Activated naive CD4-positive, alpha-beta T cell treated with anti-CD3 and anti-CD28 coated beads, Interleukin-2, amount 50 U/mL, for 24 hours (primary cell): ENCODE measurements at regions not wholly inside any gene's neighbourhood (a gene's known extent, or its start where the extent isn't known, plus 50 kb on each side); places are given as distances from the start of the nearest gene placed in this dataset.
"Not testable (repeated sequence)": the region's sequence is repeated elsewhere in the genome, so short reads cannot be mapped to it uniquely, and the experiment has no call there.

Source experiments
- H3K27ac Mint-ChIP-seq: one replicate; pipeline ENCODE4 v1.8.0; 2021; ENCODE audit warnings: mild to moderate bottlenecking, mixed read lengths
- H3K27me3 Mint-ChIP-seq: one replicate; pipeline ENCODE4 v1.8.0; 2021; ENCODE audit warnings: mixed read lengths
- H3K36me3 Mint-ChIP-seq: one replicate; pipeline ENCODE4 v1.8.0; 2021; ENCODE audit warnings: mixed read lengths
- H3K4me1 Mint-ChIP-seq: one replicate; pipeline ENCODE4 v1.8.0; 2021; ENCODE audit warnings: mixed read lengths
- H3K4me3 Mint-ChIP-seq: one replicate; pipeline ENCODE4 v1.8.0; 2021; ENCODE audit warnings: mild to moderate bottlenecking, mixed read lengths
- H3K9me3 Mint-ChIP-seq: one replicate; pipeline ENCODE4 v1.8.0; 2021; ENCODE audit warnings: mixed read lengths

- H3K27ac Mint-ChIP-seq, H3K9me3 Mint-ChIP-seq, H3K4me1 Mint-ChIP-seq, H3K36me3 Mint-ChIP-seq, H3K4me3 Mint-ChIP-seq: not testable (repeated sequence)
- H3K27me3 Mint-ChIP-seq = peaks cover 11% of the 10 kb centered on the region
Observed at GRCh38 chr9:85433956-85434355, 307.8 kb downstream of the AGTPBP1 start.

GRCh38 chr9:85433551-85433950, 308.2 kb downstream of the AGTPBP1 start:
- H3K36me3 Mint-ChIP-seq, H3K4me3 Mint-ChIP-seq, H3K9me3 Mint-ChIP-seq, H3K4me1 Mint-ChIP-seq, H3K27ac Mint-ChIP-seq: not testable (repeated sequence)
- peaks cover 14% of the 10 kb centered on the region for H3K27me3 Mint-ChIP-seq

- Mint-ChIP-seq H3K36me3 (no peaks in the 10 kb centered on the region), H3K27me3 (peaks cover 19% of the 10 kb centered on the region), H3K4me1 (no peaks in the 10 kb centered on the region), H3K27ac (no peak overlapping the region), H3K9me3 (no peaks in the 10 kb centered on the region), H3K4me3 (no peak overlapping the region)
Observed at GRCh38 chr9:85433046-85433445, 308.7 kb downstream of the AGTPBP1 start.

GRCh38 chr9:85432599-85432998, 309.2 kb downstream of the AGTPBP1 start:
- Mint-ChIP-seq H3K4me3 (no peak overlapping the region), H3K27me3 (peaks cover 20% of the 10 kb centered on the region), H3K4me1 (no peaks in the 10 kb centered on the region), H3K9me3 (no peaks in the 10 kb centered on the region), H3K27ac (no peak overlapping the region), H3K36me3 (no peaks in the 10 kb centered on the region)

- Mint-ChIP-seq H3K27ac (no peak overlapping the region), H3K27me3 (peaks cover 20% of the 10 kb centered on the region), H3K4me3 (no peak overlapping the region)
Observed at GRCh38 chr9:85431339-85432102, 310.2 kb downstream of the AGTPBP1 start.

GRCh38 chr9:85430659-85431338, 311.0 kb downstream of the AGTPBP1 start:
- H3K36me3 Mint-ChIP-seq = no peaks in the 10 kb centered on the region
- peaks cover 23% of the 10 kb centered on the region for H3K27me3 Mint-ChIP-seq
- H3K9me3 Mint-ChIP-seq = no peaks in the 10 kb centered on the region
- no peaks in the 10 kb centered on the region for H3K4me1 Mint-ChIP-seq
- H3K27ac Mint-ChIP-seq = no peak overlapping the region
- no peak overlapping the region for H3K4me3 Mint-ChIP-seq

More at GRCh38 chr9:85431339-85432102, 310.2 kb downstream of the AGTPBP1 start:
- no peaks in the 10 kb centered on the region for H3K9me3 Mint-ChIP-seq
- H3K4me1 Mint-ChIP-seq = no peaks in the 10 kb centered on the region
- H3K36me3 Mint-ChIP-seq = no peaks in the 10 kb centered on the region

- Mint-ChIP-seq H3K4me3 (no peak overlapping the region), H3K27me3 (peaks cover 32% of the 10 kb centered on the region), H3K4me1 (no peaks in the 10 kb centered on the region), H3K27ac (no peak overlapping the region), H3K36me3 (no peaks in the 10 kb centered on the region), H3K9me3 (peaks cover 4% of the 10 kb centered on the region)
Observed at GRCh38 chr9:85428230-85428629, 313.5 kb downstream of the AGTPBP1 start.

- no peak overlapping the region for H3K4me3 Mint-ChIP-seq
- H3K4me1 Mint-ChIP-seq = no peaks in the 10 kb centered on the region
- peaks cover 31% of the 10 kb centered on the region for H3K27me3 Mint-ChIP-seq
- H3K27ac Mint-ChIP-seq = peak overlapping the region; percentile 47
- H3K36me3 Mint-ChIP-seq = no peaks in the 10 kb centered on the region
- H3K9me3 Mint-ChIP-seq = peaks cover 4% of the 10 kb centered on the region
Observed at GRCh38 chr9:85427772-85428171, 314.0 kb downstream of the AGTPBP1 start.

GRCh38 chr9:85425153-85425611, 316.6 kb downstream of the AGTPBP1 start:
- Mint-ChIP-seq H3K36me3 (no peaks in the 10 kb centered on the region), H3K27me3 (peaks cover 26% of the 10 kb centered on the region), H3K4me1 (no peaks in the 10 kb centered on the region), H3K9me3 (peaks cover 4% of the 10 kb centered on the region), H3K4me3 (no peak overlapping the region), H3K27ac (no peak overlapping the region)

- Mint-ChIP-seq H3K36me3 (no peaks in the 10 kb centered on the region), H3K27ac (no peak overlapping the region), H3K4me3 (no peak overlapping the region), H3K9me3 (peaks cover 4% of the 10 kb centered on the region), H3K27me3 (peaks cover 19% of the 10 kb centered on the region), H3K4me1 (no peaks in the 10 kb centered on the region)
Observed at GRCh38 chr9:85423422-85423821, 318.3 kb downstream of the AGTPBP1 start.

GRCh38 chr9:85421641-85422040, 320.1 kb downstream of the AGTPBP1 start:
- no peak overlapping the region for H3K4me3 Mint-ChIP-seq
- no peaks in the 10 kb centered on the region for H3K36me3 Mint-ChIP-seq
- H3K4me1 Mint-ChIP-seq = no peaks in the 10 kb centered on the region
- H3K9me3 Mint-ChIP-seq = peaks cover 4% of the 10 kb centered on the region
- no peak overlapping the region for H3K27ac Mint-ChIP-seq
- H3K27me3 Mint-ChIP-seq = peaks cover 16% of the 10 kb centered on the region

- Mint-ChIP-seq H3K4me3 (no peak overlapping the region), H3K27ac (no peak overlapping the region), H3K9me3 (peaks cover 4% of the 10 kb centered on the region), H3K36me3 (no peaks in the 10 kb centered on the region), H3K4me1 (no peaks in the 10 kb centered on the region), H3K27me3 (peaks cover 12% of the 10 kb centered on the region)
Observed at GRCh38 chr9:85420750-85421149, 321.0 kb downstream of the AGTPBP1 start.

GRCh38 chr9:85417674-85418073, 324.1 kb downstream of the AGTPBP1 start:
- Mint-ChIP-seq H3K4me1 (no peaks in the 10 kb centered on the region), H3K27ac (no peak overlapping the region), H3K27me3 (peaks cover 2% of the 10 kb centered on the region), H3K4me3 (no peak overlapping the region), H3K36me3 (no peaks in the 10 kb centered on the region), H3K9me3 (no peaks in the 10 kb centered on the region)

GRCh38 chr9:85416715-85417114, 325.0 kb downstream of the AGTPBP1 start:
- peaks cover 2% of the 10 kb centered on the region for H3K27me3 Mint-ChIP-seq
- H3K4me1 Mint-ChIP-seq = no peaks in the 10 kb centered on the region
- H3K9me3 Mint-ChIP-seq = no peaks in the 10 kb centered on the region
- no peak overlapping the region for H3K4me3 Mint-ChIP-seq
- no peak overlapping the region for H3K27ac Mint-ChIP-seq
- no peaks in the 10 kb centered on the region for H3K36me3 Mint-ChIP-seq

- H3K36me3 Mint-ChIP-seq = no peaks in the 10 kb centered on the region
- H3K4me1 Mint-ChIP-seq = no peaks in the 10 kb centered on the region
- H3K27ac Mint-ChIP-seq = no peak overlapping the region
- peaks cover 5% of the 10 kb centered on the region for H3K27me3 Mint-ChIP-seq
- no peaks in the 10 kb centered on the region for H3K9me3 Mint-ChIP-seq
- no peak overlapping the region for H3K4me3 Mint-ChIP-seq
Observed at GRCh38 chr9:85414390-85414789, 327.4 kb downstream of the AGTPBP1 start.

- no peaks in the 10 kb centered on the region for H3K36me3 Mint-ChIP-seq
- no peaks in the 10 kb centered on the region for H3K9me3 Mint-ChIP-seq
- no peak overlapping the region for H3K27ac Mint-ChIP-seq
- H3K4me3 Mint-ChIP-seq = no peak overlapping the region
- H3K4me1 Mint-ChIP-seq = no peaks in the 10 kb centered on the region
- H3K27me3 Mint-ChIP-seq = peaks cover 7% of the 10 kb centered on the region
Observed at GRCh38 chr9:85408494-85408893, 333.3 kb downstream of the AGTPBP1 start.
